Panc1 (cell line): ENCODE measurements at regions not wholly inside any gene's neighbourhood (a gene's known extent, or its start where the extent isn't known, plus 50 kb on each side); places are given as distances from the start of the nearest gene placed in this dataset.

Experiments used
- POLR2AphosphoS5 ChIP-seq: IDR thresholded peaks from 2 replicates; pipeline ENCODE4 v1.6.1; 2012; ENCODE audit warnings: mild to moderate bottlenecking, low read depth, low read length, moderate library complexity
- SIN3A ChIP-seq: IDR thresholded peaks from 2 replicates; pipeline ENCODE4 v1.6.1; 2012; ENCODE audit warnings: low read depth, mild to moderate bottlenecking, low read length, moderate library complexity, borderline replicate concordance; ENCODE audit not compliant: insufficient read depth
- TCF7L2 ChIP-seq: IDR thresholded peaks from 2 replicates; pipeline ENCODE4 v1.6.1; 2011; ENCODE audit warnings: mild to moderate bottlenecking, low read depth, low read length, inconsistent platforms
- TF ChIP-seq, protein P1 (sequence below): fragments of 450-650 bp; IDR thresholded peaks from 2 replicates; pipeline ENCODE4 v1.5.1; 2017; ENCODE audit warnings: mild to moderate bottlenecking
- TF ChIP-seq, protein P2 (sequence below), 2 experiments: IDR thresholded peaks; 2 replicates each; pipeline ENCODE4 v1.6.1; 2011 to 2012; ENCODE audit warnings: low read depth in 2 of 2, control low read depth in 1 of 2, low read length in 1 of 2, mild to moderate bottlenecking in 1 of 2, moderate library complexity in 1 of 2; ENCODE audit not compliant: insufficient read depth in 1 of 2

GRCh38 chr1:118636004-118636403 is 352.1 kb downstream of the TBX15 start:
- TF ChIP-seq, protein P1, sequence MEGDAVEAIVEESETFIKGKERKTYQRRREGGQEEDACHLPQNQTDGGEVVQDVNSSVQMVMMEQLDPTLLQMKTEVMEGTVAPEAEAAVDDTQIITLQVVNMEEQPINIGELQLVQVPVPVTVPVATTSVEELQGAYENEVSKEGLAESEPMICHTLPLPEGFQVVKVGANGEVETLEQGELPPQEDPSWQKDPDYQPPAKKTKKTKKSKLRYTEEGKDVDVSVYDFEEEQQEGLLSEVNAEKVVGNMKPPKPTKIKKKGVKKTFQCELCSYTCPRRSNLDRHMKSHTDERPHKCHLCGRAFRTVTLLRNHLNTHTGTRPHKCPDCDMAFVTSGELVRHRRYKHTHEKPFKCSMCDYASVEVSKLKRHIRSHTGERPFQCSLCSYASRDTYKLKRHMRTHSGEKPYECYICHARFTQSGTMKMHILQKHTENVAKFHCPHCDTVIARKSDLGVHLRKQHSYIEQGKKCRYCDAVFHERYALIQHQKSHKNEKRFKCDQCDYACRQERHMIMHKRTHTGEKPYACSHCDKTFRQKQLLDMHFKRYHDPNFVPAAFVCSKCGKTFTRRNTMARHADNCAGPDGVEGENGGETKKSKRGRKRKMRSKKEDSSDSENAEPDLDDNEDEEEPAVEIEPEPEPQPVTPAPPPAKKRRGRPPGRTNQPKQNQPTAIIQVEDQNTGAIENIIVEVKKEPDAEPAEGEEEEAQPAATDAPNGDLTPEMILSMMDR, result no peak
- no peak for TF ChIP-seq POLR2AphosphoS5
- TF ChIP-seq, protein P2, sequence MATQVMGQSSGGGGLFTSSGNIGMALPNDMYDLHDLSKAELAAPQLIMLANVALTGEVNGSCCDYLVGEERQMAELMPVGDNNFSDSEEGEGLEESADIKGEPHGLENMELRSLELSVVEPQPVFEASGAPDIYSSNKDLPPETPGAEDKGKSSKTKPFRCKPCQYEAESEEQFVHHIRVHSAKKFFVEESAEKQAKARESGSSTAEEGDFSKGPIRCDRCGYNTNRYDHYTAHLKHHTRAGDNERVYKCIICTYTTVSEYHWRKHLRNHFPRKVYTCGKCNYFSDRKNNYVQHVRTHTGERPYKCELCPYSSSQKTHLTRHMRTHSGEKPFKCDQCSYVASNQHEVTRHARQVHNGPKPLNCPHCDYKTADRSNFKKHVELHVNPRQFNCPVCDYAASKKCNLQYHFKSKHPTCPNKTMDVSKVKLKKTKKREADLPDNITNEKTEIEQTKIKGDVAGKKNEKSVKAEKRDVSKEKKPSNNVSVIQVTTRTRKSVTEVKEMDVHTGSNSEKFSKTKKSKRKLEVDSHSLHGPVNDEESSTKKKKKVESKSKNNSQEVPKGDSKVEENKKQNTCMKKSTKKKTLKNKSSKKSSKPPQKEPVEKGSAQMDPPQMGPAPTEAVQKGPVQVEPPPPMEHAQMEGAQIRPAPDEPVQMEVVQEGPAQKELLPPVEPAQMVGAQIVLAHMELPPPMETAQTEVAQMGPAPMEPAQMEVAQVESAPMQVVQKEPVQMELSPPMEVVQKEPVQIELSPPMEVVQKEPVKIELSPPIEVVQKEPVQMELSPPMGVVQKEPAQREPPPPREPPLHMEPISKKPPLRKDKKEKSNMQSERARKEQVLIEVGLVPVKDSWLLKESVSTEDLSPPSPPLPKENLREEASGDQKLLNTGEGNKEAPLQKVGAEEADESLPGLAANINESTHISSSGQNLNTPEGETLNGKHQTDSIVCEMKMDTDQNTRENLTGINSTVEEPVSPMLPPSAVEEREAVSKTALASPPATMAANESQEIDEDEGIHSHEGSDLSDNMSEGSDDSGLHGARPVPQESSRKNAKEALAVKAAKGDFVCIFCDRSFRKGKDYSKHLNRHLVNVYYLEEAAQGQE (IDR thresholded peaks at IDR 0.05; ENCODE audit: insufficient read depth in 1 of 2, low read depth in 2 of 2, low read length in 1 of 2), result no peak
- TF ChIP-seq TCF7L2, result no peak
- TF ChIP-seq SIN3A, result no peak
